ENCODE measurements at regions not wholly inside any gene's neighbourhood (a gene's known extent, or its start where the extent isn't known, plus 50 kb on each side); places are given as distances from the start of the nearest gene placed in this dataset.

- TF ChIP-seq CTCF (IDR thresholded peaks at IDR 0.05; ENCODE audit: insufficient read depth, low read length): no peak
- no peak for TF ChIP-seq REST (IDR thresholded peaks at IDR 0.05; ENCODE audit: insufficient replicate concordance, low read depth)
- no peak for TF ChIP-seq POLR2AphosphoS5 (IDR thresholded peaks at IDR 0.05; ENCODE audit: low read depth)
Observed at GRCh38 chr5:25641124-25641523, 996.3 kb upstream of the CDH10 start.

Measured in HL-60 (cell line).